Mucosa of gallbladder (tissue), 1 donor: ENCODE measurements at regions not wholly inside any gene's neighbourhood (a gene's known extent, or its start where the extent isn't known, plus 50 kb on each side); places are given as distances from the start of the nearest gene placed in this dataset.
"Not testable (repeated sequence)": the region's sequence is repeated elsewhere in the genome, so short reads cannot be mapped to it uniquely, and the experiment has no call there.

Source experiments
- DNase-seq: peaks from one replicate; pipeline ENCODE4 v3.0.0-alpha.2; 2020; ENCODE audit warnings: low spot score
- donor health status: DM: no; HTN: no; CAD: no.

- no peak for DNase-seq
Measured at GRCh38 chr3:170651260-170651845, 65.5 kb upstream of the SLC7A14 start.

GRCh38 chr3:170650557-170650956, 64.7 kb upstream of the SLC7A14 start:
- not testable (repeated sequence) for DNase-seq

GRCh38 chr3:170644711-170645110, 58.8 kb upstream of the SLC7A14 start:
- DNase-seq = no peak

GRCh38 chr3:170643831-170644230, 58.0 kb upstream of the SLC7A14 start:
- DNase-seq = no peak

GRCh38 chr3:170642882-170643601, 57.2 kb upstream of the SLC7A14 start:
- no peak for DNase-seq

- DNase-seq = no peak
Measured at GRCh38 chr3:170641510-170642236, 55.8 kb upstream of the SLC7A14 start.

GRCh38 chr3:170640737-170641171, 54.9 kb upstream of the SLC7A14 start:
- no peak for DNase-seq

- no peak for DNase-seq
Measured at GRCh38 chr3:170638988-170639387, 53.1 kb upstream of the SLC7A14 start.

GRCh38 chr3:170637306-170637705, 51.4 kb upstream of the SLC7A14 start:
- DNase-seq = no peak

GRCh38 chr3:170636400-170636973, 50.6 kb upstream of the SLC7A14 start:
- no peak for DNase-seq
